Right lobe of liver (tissue), 6 donors: ENCODE measurements at regions not wholly inside any gene's neighbourhood (a gene's known extent, or its start where the extent isn't known, plus 50 kb on each side); places are given as distances from the start of the nearest gene placed in this dataset.

Experiments
- ATAC-seq, 4 donors: fragments of 200-7000 bp; cut with Tn5 transposase; one replicate each; pipeline ENCODE4 v1.9.1; 2020; ENCODE audit warnings: mild to moderate bottlenecking in 4 of 4, moderate library complexity in 4 of 4
- DNase-seq, 3 donors: peaks; one replicate each; pipeline ENCODE4 v3.0.0-alpha.2; 2020
- H3K27ac ChIP-seq, 3 donors: fragments of 200-600 bp; one replicate each; pipeline ENCODE4 v1.8.0; 2022
- H3K27me3 ChIP-seq, 2 donors: fragments of 200-600 bp; one replicate each; pipeline ENCODE4 v1.8.0; 2022
- H3K36me3 ChIP-seq, 4 donors: fragments of 200-600 bp; sonication (generic) in 1 of 4; one replicate each; pipeline versions ENCODE4 v1.5.1 to v1.8.0; 2017 to 2022; ENCODE audit warnings: control low read depth in 1 of 4
- H3K4me1 ChIP-seq, 4 donors: fragments of 200-600 bp; sonication (generic) in 1 of 4; one replicate each; pipeline versions ENCODE4 v1.5.1 to v1.8.0; 2017 to 2022; ENCODE audit warnings: control low read depth in 1 of 4
- H3K4me3 ChIP-seq, 3 donors: fragments of 200-600 bp; one replicate each; pipeline ENCODE4 v1.8.0; 2022
- H3K9me3 ChIP-seq, 4 donors: fragments of 200-600 bp; sonication (generic) in 1 of 4; one replicate each; pipeline versions ENCODE4 v1.5.1 to v1.8.0; 2017 to 2022; ENCODE audit warnings: control low read depth in 1 of 4
- CTCF ChIP-seq, 4 donors: fragments of 200-600 bp in 3 of 4; fragments of 450-650 bp in 1 of 4; IDR thresholded peaks; one replicate each; pipeline versions ENCODE4 v1.5.1 to v1.8.0; 2016 to 2022; ENCODE audit warnings: antibody characterized with exemption in 4 of 4, mild to moderate bottlenecking in 2 of 4
- POLR2A ChIP-seq: fragments of 450-650 bp; IDR thresholded peaks from one replicate; pipeline ENCODE4 v1.6.1; 2017; ENCODE audit warnings: antibody characterized with exemption, mild to moderate bottlenecking
- WGBS: methylation state at CpG from one replicate; pipeline ENCODE4 v1.1.6; 2018; ENCODE audit warnings: low coverage, low lambda C conversion rate; ENCODE audit not compliant: insufficient coverage; ENCODE audit errors: missing lambda C conversion rate; 5-methylcytosine and 5-hydroxymethylcytosine counted together
- intact Hi-C, 2 donors: fragments of 100-400 bp; cut with DNase I; formaldehyde crosslinking; loops; one replicate each; pipeline versions ENCODE4 v1.11.2 to v1.14.1; 2022
- donor health status: DM: no; HTN: yes; CAD: no.
- donor health status: DM: no; HTN: no; CAD: no.
- donor health status: DM: no; HTN: no; CAD: no.
- donor health status: DM: no; HTN: yes; CAD: no.
- donor health status: DM: no; HTN: yes; CAD: no.

- H3K27me3 ChIP-seq: no peaks in the 10 kb centered on the region
- peak overlapping the region in 1 of 3 donors; percentile 6 for H3K27ac ChIP-seq
- 80% methylated on average over 4 of the region's 7 CpGs for WGBS
- no peak for ATAC-seq
- H3K9me3 ChIP-seq: no peaks in the 10 kb centered on the region
- no peak for DNase-seq
- TF ChIP-seq POLR2A (no peak), CTCF (IDR thresholded peaks at IDR 0.05) (no peak)
- H3K4me1 ChIP-seq: peaks cover 0 to 9% (median 0%) of the 10 kb centered on the region in 4 donors
- intact Hi-C loops: no loop called here
- no peaks in the 10 kb centered on the region for H3K36me3 ChIP-seq
- H3K4me3 ChIP-seq: no peak overlapping the region
These were observed 98.8 kb downstream of the SOD2 start for GRCh38 chr6:159594106-159594749.

- Histone ChIP-seq H3K27ac (no peak overlapping the region), H3K27me3 (no peaks in the 10 kb centered on the region), H3K4me3 (no peak overlapping the region), H3K36me3 (no peaks in the 10 kb centered on the region), H3K4me1 (peaks cover 0 to 9% (median 0%) of the 10 kb centered on the region in 4 donors), H3K9me3 (no peaks in the 10 kb centered on the region)
- 13% methylated on average over 4 of the region's 5 CpGs for WGBS
- ATAC-seq: peak; percentile 55 to 82 (median 70)
- peak; percentile 43 to 58 (median 53) for DNase-seq
- intact Hi-C loops: no loop called here
- TF ChIP-seq POLR2A: no peak
- no peak for TF ChIP-seq CTCF (IDR thresholded peaks at IDR 0.05)
These were observed 102.2 kb downstream of the SOD2 start for GRCh38 chr6:159590835-159591234.

- intact Hi-C loops: no loop called here
- WGBS: 87% methylated on average over 1 of the region's 1 CpG
- DNase-seq (no peak), ATAC-seq (no peak)
- no peak overlapping the region for H3K27ac ChIP-seq
- no peaks in the 10 kb centered on the region for H3K27me3 ChIP-seq
- TF ChIP-seq POLR2A (no peak), CTCF (IDR thresholded peaks at IDR 0.05) (no peak)
- no peak overlapping the region for H3K4me3 ChIP-seq
- no peaks in the 10 kb centered on the region for H3K36me3 ChIP-seq
- H3K9me3 ChIP-seq: no peaks in the 10 kb centered on the region
- no peaks in the 10 kb centered on the region for H3K4me1 ChIP-seq
These were observed 106.4 kb downstream of the SOD2 start for GRCh38 chr6:159586684-159587083.

- WGBS: 66% methylated on average over 8 of the region's 8 CpGs
- intact Hi-C loops: no loop called here
These were observed 110.3 kb downstream of the SOD2 start for GRCh38 chr6:159582736-159583135.

More at GRCh38 chr6:159582736-159583135, 110.3 kb downstream of the SOD2 start:
- TF ChIP-seq CTCF (IDR thresholded peaks at IDR 0.05) (no peak), POLR2A (no peak)
- no peak for ATAC-seq
- no peaks in the 10 kb centered on the region for H3K36me3 ChIP-seq
- no peak for DNase-seq
- no peak overlapping the region for H3K27ac ChIP-seq
- H3K4me1 ChIP-seq: no peaks in the 10 kb centered on the region
- H3K9me3 ChIP-seq: no peaks in the 10 kb centered on the region
- H3K4me3 ChIP-seq: no peak overlapping the region
- H3K27me3 ChIP-seq: no peaks in the 10 kb centered on the region
